Uterus (tissue), 3 donors: ENCODE measurements at regions not wholly inside any gene's neighbourhood (a gene's known extent, or its start where the extent isn't known, plus 50 kb on each side); places are given as distances from the start of the nearest gene placed in this dataset.

Source experiments
- DNase-seq, 2 donors: peaks; one replicate each; pipeline ENCODE4 v3.0.0-alpha.2; 2019 to 2020
- H3K27ac ChIP-seq, 2 donors: fragments of 200-600 bp; sonication (generic); 1 replicate in 1 of 2; 2 replicates in 1 of 2; pipeline ENCODE4 v1.5.1; 2016 to 2018
- H3K27me3 ChIP-seq, 2 donors: fragments of 200-600 bp; sonication (generic); one replicate each; pipeline ENCODE4 v1.5.1; 2018 to 2019; ENCODE audit warnings: control low read depth in 1 of 2
- H3K36me3 ChIP-seq, 2 donors: fragments of 200-600 bp; sonication (generic); one replicate each; pipeline ENCODE4 v1.5.1; 2019; ENCODE audit warnings: control low read depth in 1 of 2
- H3K4me1 ChIP-seq, 2 donors: fragments of 200-600 bp; sonication (generic); one replicate each; pipeline ENCODE4 v1.5.1; 2018 to 2019; ENCODE audit warnings: control low read depth in 1 of 2
- H3K4me3 ChIP-seq, 2 donors: fragments of 200-600 bp; sonication (generic); 1 replicate in 1 of 2; 2 replicates in 1 of 2; pipeline ENCODE4 v1.5.1; 2018 to 2019; ENCODE audit warnings: mild to moderate bottlenecking in 1 of 2
- H3K9me3 ChIP-seq, 2 donors: fragments of 200-600 bp; sonication (generic); one replicate each; pipeline ENCODE4 v1.5.1; 2019; ENCODE audit warnings: control low read depth in 1 of 2
- POLR2A ChIP-seq, 2 donors: fragments of 450-650 bp; IDR thresholded peaks; one replicate each; pipeline ENCODE4 v1.6.1; 2016; ENCODE audit warnings: antibody characterized with exemption in 2 of 2, mild to moderate bottlenecking in 1 of 2, moderate library complexity in 1 of 2
- intact Hi-C: fragments of 100-400 bp; cut with DNase I; formaldehyde crosslinking; loops from one replicate; pipeline ENCODE4 v1.15.1; 2023; ENCODE audit warnings: low total_unique reads
- TF ChIP-seq, protein P1 (sequence below), 4 experiments: fragments of 200-600 bp in 2 of 4; fragments of 450-650 bp in 2 of 4; sonication (generic) in 2 of 4; IDR thresholded peaks; one replicate each; pipeline ENCODE4 v1.5.1; 2016 to 2019; ENCODE audit warnings: antibody characterized with exemption in 4 of 4, mild to moderate bottlenecking in 2 of 4, moderate library complexity in 1 of 4
- donor health status: DM: yes; HTN: yes; CAD: no.

DNA sequence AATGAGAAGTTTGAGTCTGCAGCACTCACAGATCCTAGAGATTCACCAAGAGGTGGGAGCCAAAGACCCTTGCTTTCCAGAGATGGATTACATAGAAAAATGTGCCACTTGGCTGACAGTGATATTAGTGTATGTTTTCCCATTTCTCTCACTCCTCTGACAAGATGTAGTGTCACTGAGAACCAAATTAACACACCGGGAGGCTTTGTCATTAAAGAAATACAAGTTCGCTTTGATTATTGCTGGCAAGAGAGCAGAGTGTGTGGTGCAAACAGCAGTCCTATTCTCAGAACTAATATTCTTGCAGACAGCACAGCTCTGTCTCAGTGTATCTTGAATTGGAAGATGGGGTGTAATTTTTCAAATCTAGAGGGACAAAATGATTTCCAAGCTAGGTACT lies 171.6 kb upstream of the SETBP1 start:
- Histone ChIP-seq H3K27ac (no peak overlapping the region), H3K27me3 (no peaks in the 10 kb centered on the region), H3K36me3 (no peaks in the 10 kb centered on the region), H3K9me3 (no peaks in the 10 kb centered on the region), H3K4me3 (no peak overlapping the region), H3K4me1 (no peaks in the 10 kb centered on the region)
- TF ChIP-seq POLR2A (IDR thresholded peaks at IDR 0.05), result no peak
- TF ChIP-seq, protein P1, sequence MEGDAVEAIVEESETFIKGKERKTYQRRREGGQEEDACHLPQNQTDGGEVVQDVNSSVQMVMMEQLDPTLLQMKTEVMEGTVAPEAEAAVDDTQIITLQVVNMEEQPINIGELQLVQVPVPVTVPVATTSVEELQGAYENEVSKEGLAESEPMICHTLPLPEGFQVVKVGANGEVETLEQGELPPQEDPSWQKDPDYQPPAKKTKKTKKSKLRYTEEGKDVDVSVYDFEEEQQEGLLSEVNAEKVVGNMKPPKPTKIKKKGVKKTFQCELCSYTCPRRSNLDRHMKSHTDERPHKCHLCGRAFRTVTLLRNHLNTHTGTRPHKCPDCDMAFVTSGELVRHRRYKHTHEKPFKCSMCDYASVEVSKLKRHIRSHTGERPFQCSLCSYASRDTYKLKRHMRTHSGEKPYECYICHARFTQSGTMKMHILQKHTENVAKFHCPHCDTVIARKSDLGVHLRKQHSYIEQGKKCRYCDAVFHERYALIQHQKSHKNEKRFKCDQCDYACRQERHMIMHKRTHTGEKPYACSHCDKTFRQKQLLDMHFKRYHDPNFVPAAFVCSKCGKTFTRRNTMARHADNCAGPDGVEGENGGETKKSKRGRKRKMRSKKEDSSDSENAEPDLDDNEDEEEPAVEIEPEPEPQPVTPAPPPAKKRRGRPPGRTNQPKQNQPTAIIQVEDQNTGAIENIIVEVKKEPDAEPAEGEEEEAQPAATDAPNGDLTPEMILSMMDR (IDR thresholded peaks at IDR 0.05), result no peak
- intact Hi-C loops, result no loop called here
- no peak for DNase-seq

DNA sequence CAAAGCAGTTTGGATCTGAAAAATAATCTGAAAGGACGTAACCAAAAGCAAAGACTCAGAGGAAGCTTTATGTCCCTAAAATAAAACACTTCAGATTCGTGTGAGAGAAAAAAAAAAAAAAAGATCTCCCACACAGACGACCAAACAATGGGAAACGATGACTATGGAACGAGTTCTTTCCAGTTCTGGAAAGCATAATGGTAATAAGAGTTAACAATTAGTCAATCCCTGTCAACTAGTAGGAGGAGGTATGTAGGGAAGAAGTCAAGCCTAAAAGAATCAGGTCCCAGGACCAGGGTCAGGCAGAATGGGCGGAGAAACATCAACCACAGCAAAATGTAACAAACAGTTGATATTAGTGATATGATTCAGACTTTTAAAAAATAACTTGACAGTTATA lies 170.3 kb upstream of the SETBP1 start:
- Histone ChIP-seq H3K9me3 (no peaks in the 10 kb centered on the region), H3K36me3 (no peaks in the 10 kb centered on the region), H3K4me1 (no peaks in the 10 kb centered on the region), H3K27ac (no peak overlapping the region), H3K27me3 (no peaks in the 10 kb centered on the region), H3K4me3 (no peak overlapping the region)
- TF ChIP-seq, protein P1 (IDR thresholded peaks at IDR 0.05), result no peak
- no peak for TF ChIP-seq POLR2A (IDR thresholded peaks at IDR 0.05)
- DNase-seq, result no peak
- intact Hi-C loops, result no loop called here

DNA sequence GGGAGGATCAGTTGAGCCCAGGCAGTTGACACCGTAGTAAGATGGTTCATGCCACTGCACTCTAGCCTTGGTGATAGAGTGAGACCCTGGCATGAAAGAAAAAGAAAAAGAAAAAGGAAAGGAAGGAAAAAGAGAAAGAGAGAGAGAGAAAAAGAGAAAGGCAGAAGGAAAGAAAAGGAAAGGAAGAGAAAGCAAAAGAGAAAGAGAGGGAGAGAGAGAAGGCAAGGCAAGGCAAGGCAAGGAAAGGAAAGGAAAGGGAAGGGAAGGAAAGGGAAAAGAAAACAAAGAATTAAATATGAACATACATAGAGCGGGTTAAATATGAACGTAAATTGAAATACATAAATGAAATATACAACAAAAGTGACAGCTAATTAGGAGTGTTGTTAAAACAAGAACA lies 167.5 kb upstream of the SETBP1 start:
- Histone ChIP-seq H3K9me3 (no peaks in the 10 kb centered on the region), H3K27ac (no peak overlapping the region), H3K4me1 (no peaks in the 10 kb centered on the region), H3K36me3 (no peaks in the 10 kb centered on the region), H3K4me3 (no peak overlapping the region), H3K27me3 (no peaks in the 10 kb centered on the region)
- no peak for DNase-seq
- intact Hi-C loops, result no loop called here
- no peak for TF ChIP-seq POLR2A (IDR thresholded peaks at IDR 0.05)
- TF ChIP-seq, protein P1 (IDR thresholded peaks at IDR 0.05), result no peak

DNA sequence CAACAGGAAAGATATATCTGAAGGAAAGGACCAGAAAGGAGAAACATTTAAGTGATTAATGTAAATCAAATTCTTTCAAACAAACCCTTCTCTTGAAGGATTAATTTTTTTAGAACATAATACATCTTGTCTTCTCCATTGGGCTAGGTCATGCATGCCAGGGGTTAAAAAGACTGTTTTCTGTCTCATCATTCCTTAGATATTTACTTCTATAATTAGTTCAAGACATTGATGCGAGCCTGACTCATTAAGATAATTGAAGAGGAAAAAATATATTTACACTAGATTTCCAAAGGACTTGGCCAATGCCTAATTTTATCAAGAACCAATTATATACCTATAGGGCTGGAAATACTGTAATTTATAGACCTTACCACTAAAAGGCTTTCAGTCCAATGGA lies 166.6 kb upstream of the SETBP1 start:
- intact Hi-C loops, result no loop called here
- no peak for TF ChIP-seq POLR2A (IDR thresholded peaks at IDR 0.05)
- TF ChIP-seq, protein P1 (IDR thresholded peaks at IDR 0.05), result no peak

DNA sequence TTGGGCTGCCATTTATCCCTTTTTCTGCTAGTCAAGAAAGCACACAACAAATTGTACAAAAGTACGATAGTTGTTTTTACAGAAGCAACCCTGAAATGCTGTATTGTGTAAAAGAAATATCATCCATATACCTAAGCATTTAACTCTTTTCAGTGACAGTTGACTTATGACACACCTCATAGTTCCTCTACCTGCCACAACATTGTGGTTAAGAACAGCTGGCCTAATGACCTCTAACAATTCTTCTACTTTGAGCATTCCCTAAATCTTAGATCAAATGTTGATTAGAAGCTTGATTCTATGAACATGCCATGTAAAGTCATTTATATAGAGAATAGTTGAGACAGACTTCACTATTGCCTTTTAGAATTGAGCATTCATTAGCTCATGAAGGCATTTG lies 165.9 kb upstream of the SETBP1 start:
- Histone ChIP-seq H3K27ac (no peak overlapping the region), H3K27me3 (no peaks in the 10 kb centered on the region), H3K4me3 (no peak overlapping the region), H3K36me3 (no peaks in the 10 kb centered on the region), H3K4me1 (no peaks in the 10 kb centered on the region), H3K9me3 (no peaks in the 10 kb centered on the region)
- no peak for TF ChIP-seq POLR2A (IDR thresholded peaks at IDR 0.05)
- TF ChIP-seq, protein P1 (IDR thresholded peaks at IDR 0.05), result no peak
- intact Hi-C loops, result no loop called here
- DNase-seq, result no peak

More for the DNA sequence above, 166.6 kb upstream of the SETBP1 start:
- Histone ChIP-seq H3K27ac (no peak overlapping the region), H3K36me3 (no peaks in the 10 kb centered on the region), H3K4me3 (no peak overlapping the region), H3K27me3 (no peaks in the 10 kb centered on the region), H3K9me3 (no peaks in the 10 kb centered on the region), H3K4me1 (no peaks in the 10 kb centered on the region)
- no peak for DNase-seq
